HepG2 (cell line): ENCODE measurements at regions not wholly inside any gene's neighbourhood (a gene's known extent, or its start where the extent isn't known, plus 50 kb on each side); places are given as distances from the start of the nearest gene placed in this dataset.
"Not testable (repeated sequence)": the region's sequence is repeated elsewhere in the genome, so short reads cannot be mapped to it uniquely, and the experiment has no call there.

Experiments
- CBFB ChIP-seq: sonication (generic); formaldehyde crosslinking; IDR thresholded peaks from 2 replicates; pipeline ENCODE4 v1.4.0; 2020; ENCODE audit warnings: missing genetic modification reagents
- MAFF ChIP-seq: IDR thresholded peaks from 2 replicates; pipeline ENCODE4 v1.6.1; 2011; ENCODE audit warnings: low read depth, low read length, improper control_type of control experiment
- MTA3 ChIP-seq: sonication (generic); formaldehyde crosslinking; IDR thresholded peaks from 2 replicates; pipeline ENCODE4 v1.4.0; 2020; ENCODE audit warnings: missing genetic modification reagents
- TCF12 ChIP-seq, 2 experiments: fragments of 450-650 bp in 1 of 2; sonication (generic) in 1 of 2; formaldehyde crosslinking in 1 of 2; IDR thresholded peaks; 2 replicates each; pipeline versions ENCODE4 v1.6.1 to v1.8.0; 2017 to 2022; ENCODE audit warnings: antibody characterized with exemption in 1 of 2, mild to moderate bottlenecking in 1 of 2, missing genetic modification reagents in 1 of 2, moderate library complexity in 1 of 2
- TCF7 ChIP-seq: sonication (generic); IDR thresholded peaks from 2 replicates; pipeline ENCODE4 v1.6.1; 2016; ENCODE audit warnings: antibody characterized with exemption, low read depth
- ZNF678 ChIP-seq: sonication (generic); formaldehyde crosslinking; IDR thresholded peaks from 2 replicates; pipeline ENCODE4 v1.4.0; 2020; ENCODE audit warnings: mild to moderate bottlenecking, missing genetic modification reagents
- ZNF740 ChIP-seq: sonication (generic); formaldehyde crosslinking; IDR thresholded peaks from 2 replicates; pipeline ENCODE4 v1.4.0; 2020; ENCODE audit warnings: missing genetic modification reagents
- TF ChIP-seq, protein P1 (sequence below): sonication (generic); formaldehyde crosslinking; IDR thresholded peaks from 2 replicates; pipeline ENCODE4 v1.5.0; 2020; ENCODE audit warnings: mild to moderate bottlenecking, missing genetic modification reagents, moderate library complexity

DNA sequence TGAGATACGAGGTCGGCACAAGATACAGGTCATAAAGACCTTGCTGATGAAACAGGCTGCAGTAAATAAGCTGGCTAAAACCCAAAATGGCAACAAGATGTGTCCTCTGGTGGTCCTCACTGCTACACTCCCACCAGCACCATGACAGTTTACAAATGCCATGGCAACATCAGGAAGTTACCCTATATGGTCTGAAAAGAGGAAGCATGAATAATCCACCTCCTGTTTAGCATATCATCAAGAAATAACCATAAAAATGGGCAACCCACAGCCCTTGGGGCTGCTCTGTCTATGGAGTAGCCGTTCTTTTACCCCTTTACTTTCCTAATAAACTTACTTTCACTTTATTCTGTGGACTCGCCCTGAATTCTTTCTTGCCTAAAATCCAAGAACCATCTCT lies 102.0 kb upstream of the KLF13 start:
- TF ChIP-seq, protein P1, sequence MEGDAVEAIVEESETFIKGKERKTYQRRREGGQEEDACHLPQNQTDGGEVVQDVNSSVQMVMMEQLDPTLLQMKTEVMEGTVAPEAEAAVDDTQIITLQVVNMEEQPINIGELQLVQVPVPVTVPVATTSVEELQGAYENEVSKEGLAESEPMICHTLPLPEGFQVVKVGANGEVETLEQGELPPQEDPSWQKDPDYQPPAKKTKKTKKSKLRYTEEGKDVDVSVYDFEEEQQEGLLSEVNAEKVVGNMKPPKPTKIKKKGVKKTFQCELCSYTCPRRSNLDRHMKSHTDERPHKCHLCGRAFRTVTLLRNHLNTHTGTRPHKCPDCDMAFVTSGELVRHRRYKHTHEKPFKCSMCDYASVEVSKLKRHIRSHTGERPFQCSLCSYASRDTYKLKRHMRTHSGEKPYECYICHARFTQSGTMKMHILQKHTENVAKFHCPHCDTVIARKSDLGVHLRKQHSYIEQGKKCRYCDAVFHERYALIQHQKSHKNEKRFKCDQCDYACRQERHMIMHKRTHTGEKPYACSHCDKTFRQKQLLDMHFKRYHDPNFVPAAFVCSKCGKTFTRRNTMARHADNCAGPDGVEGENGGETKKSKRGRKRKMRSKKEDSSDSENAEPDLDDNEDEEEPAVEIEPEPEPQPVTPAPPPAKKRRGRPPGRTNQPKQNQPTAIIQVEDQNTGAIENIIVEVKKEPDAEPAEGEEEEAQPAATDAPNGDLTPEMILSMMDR (CRISPR knock-in tag), result not testable (repeated sequence)
- not testable (repeated sequence) for TF ChIP-seq ZNF678 (CRISPR knock-in tag); TCF12 (IDR thresholded peaks at IDR 0.05); TCF12 (CRISPR knock-in tag; IDR thresholded peaks at IDR 0.05); ZNF740 (CRISPR knock-in tag); TCF7; MTA3 (CRISPR knock-in tag); CBFB; MAFF
